B cell (primary cell): ENCODE measurements at regions not wholly inside any gene's neighbourhood (a gene's known extent, or its start where the extent isn't known, plus 50 kb on each side); places are given as distances from the start of the nearest gene placed in this dataset.

Source experiments
- ATAC-seq: fragments of 200-7000 bp; cut with Tn5 transposase; one replicate; pipeline ENCODE4 v1.10.0; 2021; ENCODE audit warnings: low read depth, mild to moderate bottlenecking, moderate number of reproducible peaks, moderate library complexity
- CTCF ChIA-PET: fragments of 350-600 bp; sonication (Branson Sonifier 250); formaldehyde crosslinking; loops from one replicate; lab custom pipeline; 2021; ENCODE audit warnings: antibody characterized with exemption, inconsistent platforms; lab: Charles Lee
- POLR2A ChIA-PET: fragments of 350-600 bp; sonication (Branson Sonifier 250); formaldehyde crosslinking; loops from one replicate; lab custom pipeline; 2021; ENCODE audit warnings: antibody characterized with exemption; lab: Charles Lee
- DNase-seq: peaks from one replicate; pipeline ENCODE4 v3.0.0; 2013
- H2AFZ ChIP-seq: 2 replicates; pipeline ENCODE4 v1.6.1; 2012; ENCODE audit warnings: mild to moderate bottlenecking, low read depth, low read length; ENCODE audit not compliant: insufficient read depth, poor library complexity, severe bottlenecking
- H3K27ac ChIP-seq, 2 donors: 1 replicate in 1 of 2; 2 replicates in 1 of 2; pipeline ENCODE4 v1.5.1; 2012 to 2013; ENCODE audit warnings: low read length in 2 of 2, mild to moderate bottlenecking in 2 of 2, moderate library complexity in 1 of 2
- H3K27me3 ChIP-seq, 4 experiments: fragments of 200-600 bp in 1 of 4; sonication (generic) in 1 of 4; replicated peaks in 1 of 4; 1 replicate in 2 of 4; 2 replicates in 2 of 4; pipeline versions ENCODE4 v1.6.1 to v1.7.0; 2013 to 2016; ENCODE audit warnings: low read length in 3 of 4, mild to moderate bottlenecking in 2 of 4, mixed read lengths in 1 of 4, moderate library complexity in 1 of 4; ENCODE audit not compliant: insufficient read depth in 4 of 4, control insufficient read depth in 3 of 4; ENCODE audit errors: control extremely low read depth in 1 of 4
- H3K36me3 ChIP-seq, 2 experiments: replicated peaks in 1 of 2; 1 replicate in 1 of 2; 2 replicates in 1 of 2; pipeline versions ENCODE4 v1.6.1 to v1.7.1; 2013; ENCODE audit warnings: low read length in 1 of 2; ENCODE audit not compliant: insufficient read depth in 2 of 2, control insufficient read depth in 1 of 2; ENCODE audit errors: control extremely low read depth in 1 of 2, extremely low read depth in 1 of 2
- H3K4me1 ChIP-seq, 2 donors: fragments of 200-600 bp in 1 of 2; sonication (generic) in 1 of 2; 1 replicate in 1 of 2; 2 replicates in 1 of 2; pipeline versions ENCODE4 v1.5.1 to v1.6.1; 2013 to 2017; ENCODE audit warnings: low read length in 2 of 2; ENCODE audit not compliant: control insufficient read depth in 2 of 2, insufficient read depth in 2 of 2
- H3K4me2 ChIP-seq: replicated peaks from 2 replicates; pipeline ENCODE3; 2012; ENCODE audit warnings: mild to moderate bottlenecking, low read depth, low read length; ENCODE audit not compliant: poor library complexity, severe bottlenecking
- H3K4me3 ChIP-seq, 5 experiments: fragments of 200-600 bp in 1 of 5; sonication (generic) in 1 of 5; 1 replicate in 3 of 5; 2 replicates in 2 of 5; pipeline versions ENCODE4 v1.5.1 to v1.7.0; 2011 to 2016; ENCODE audit warnings: low read length in 4 of 5, mild to moderate bottlenecking in 4 of 5, low read depth in 2 of 5, control low read depth in 1 of 5, moderate library complexity in 1 of 5; ENCODE audit not compliant: insufficient read depth in 1 of 5; ENCODE audit errors: control extremely low read depth in 1 of 5, extremely low read depth in 1 of 5
- H3K79me2 ChIP-seq: fragments of 200-600 bp; sonication (generic); one replicate; pipeline ENCODE4 v1.6.0; 2016; ENCODE audit warnings: low read length; ENCODE audit not compliant: control insufficient read depth, insufficient read depth
- H3K9ac ChIP-seq: fragments of 200-600 bp; sonication (generic); 2 replicates; pipeline ENCODE4 v1.6.1; 2017; ENCODE audit warnings: mild to moderate bottlenecking, low read length, moderate library complexity
- H3K9me3 ChIP-seq, 3 donors: one replicate each; pipeline versions ENCODE4 v1.6.1 to v1.7.1; 2013; ENCODE audit warnings: low read length in 2 of 3; ENCODE audit not compliant: control insufficient read depth in 2 of 3, insufficient read depth in 1 of 3; ENCODE audit errors: control extremely low read depth in 1 of 3
- H4K20me1 ChIP-seq: 2 replicates; pipeline ENCODE4 v1.6.0; 2012; ENCODE audit warnings: mild to moderate bottlenecking, low read length; ENCODE audit not compliant: insufficient read depth, control insufficient read depth, poor library complexity, severe bottlenecking
- H3K27ac Mint-ChIP-seq: one replicate; pipeline ENCODE4 v1.8.0; 2021; ENCODE audit warnings: mixed read lengths
- H3K27me3 Mint-ChIP-seq: one replicate; pipeline ENCODE4 v1.8.0; 2021; ENCODE audit warnings: mixed read lengths
- H3K4me1 Mint-ChIP-seq: one replicate; pipeline ENCODE4 v1.8.0; 2021; ENCODE audit warnings: mixed read lengths
- H3K4me3 Mint-ChIP-seq: one replicate; pipeline ENCODE4 v1.8.0; 2021; ENCODE audit warnings: mixed read lengths
- H3K9me3 Mint-ChIP-seq: one replicate; pipeline ENCODE4 v1.8.0; 2022; ENCODE audit warnings: mixed read lengths; ENCODE audit not compliant: insufficient read depth
- EZH2 ChIP-seq: IDR thresholded peaks from 2 replicates; pipeline ENCODE4 v1.6.1; 2012; ENCODE audit warnings: borderline replicate concordance, low read depth, mild to moderate bottlenecking, moderate library complexity, low read length; ENCODE audit not compliant: insufficient read depth, poor library complexity, severe bottlenecking
- WGBS: methylation state at CpG from one replicate; pipeline ENCODE4 v1.1.5; 2013; ENCODE audit warnings: missing lambda C conversion rate; ENCODE audit not compliant: insufficient coverage; 5-methylcytosine and 5-hydroxymethylcytosine counted together
- intact Hi-C: fragments of 100-400 bp; cut with micrococcal nuclease; formaldehyde crosslinking; loops from one replicate; pipeline ENCODE4 v1.10.0; 2022
- TF ChIP-seq, protein P1 (sequence below): fragments of 200-600 bp; IDR thresholded peaks from one replicate; pipeline ENCODE4 v1.8.0; 2022; ENCODE audit warnings: antibody characterized with exemption, mild to moderate bottlenecking

DNA sequence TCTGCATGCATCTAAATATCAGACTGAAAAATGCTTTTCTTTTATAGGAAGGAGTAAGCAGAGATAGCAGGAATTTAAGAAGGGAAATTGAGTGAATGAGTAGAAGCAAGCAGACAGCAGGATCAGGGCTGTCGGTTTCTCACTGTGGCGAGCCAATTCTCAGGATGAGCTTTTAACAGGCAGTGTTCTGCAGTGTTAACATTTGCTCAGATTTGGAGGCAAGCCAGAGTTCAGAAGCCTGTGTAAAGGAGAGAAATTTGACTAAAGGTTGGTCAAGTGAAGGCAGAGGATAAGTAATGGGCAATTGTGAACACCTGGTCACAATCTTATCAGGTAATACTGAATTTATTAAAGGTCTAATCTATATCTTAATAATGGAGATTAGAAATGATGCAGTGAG lies 133.3 kb upstream of the MAGEB16 start:
- no peaks in the 10 kb centered on the region for H3K9me3 Mint-ChIP-seq
- H2AFZ ChIP-seq, result no peak overlapping the region
- no peak overlapping the region for H3K27ac ChIP-seq
- H3K27me3 ChIP-seq, result no peaks in the 10 kb centered on the region
- ChIA-PET CTCF (no interaction called here), POLR2A (no interaction called here)
- no CpG with 5 or more reads among the region's 2 CpGs for WGBS
- no peak for TF ChIP-seq EZH2
- TF ChIP-seq, protein P1, sequence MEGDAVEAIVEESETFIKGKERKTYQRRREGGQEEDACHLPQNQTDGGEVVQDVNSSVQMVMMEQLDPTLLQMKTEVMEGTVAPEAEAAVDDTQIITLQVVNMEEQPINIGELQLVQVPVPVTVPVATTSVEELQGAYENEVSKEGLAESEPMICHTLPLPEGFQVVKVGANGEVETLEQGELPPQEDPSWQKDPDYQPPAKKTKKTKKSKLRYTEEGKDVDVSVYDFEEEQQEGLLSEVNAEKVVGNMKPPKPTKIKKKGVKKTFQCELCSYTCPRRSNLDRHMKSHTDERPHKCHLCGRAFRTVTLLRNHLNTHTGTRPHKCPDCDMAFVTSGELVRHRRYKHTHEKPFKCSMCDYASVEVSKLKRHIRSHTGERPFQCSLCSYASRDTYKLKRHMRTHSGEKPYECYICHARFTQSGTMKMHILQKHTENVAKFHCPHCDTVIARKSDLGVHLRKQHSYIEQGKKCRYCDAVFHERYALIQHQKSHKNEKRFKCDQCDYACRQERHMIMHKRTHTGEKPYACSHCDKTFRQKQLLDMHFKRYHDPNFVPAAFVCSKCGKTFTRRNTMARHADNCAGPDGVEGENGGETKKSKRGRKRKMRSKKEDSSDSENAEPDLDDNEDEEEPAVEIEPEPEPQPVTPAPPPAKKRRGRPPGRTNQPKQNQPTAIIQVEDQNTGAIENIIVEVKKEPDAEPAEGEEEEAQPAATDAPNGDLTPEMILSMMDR, result no peak
- no peaks in the 10 kb centered on the region for H3K27me3 Mint-ChIP-seq
- ATAC-seq, result no peak
- H3K4me1 ChIP-seq, result no peaks in the 10 kb centered on the region
- no peak overlapping the region for H3K4me2 ChIP-seq
- DNase-seq, result no peak
- no peak overlapping the region for H3K27ac Mint-ChIP-seq
- H3K9me3 ChIP-seq, result no peaks in the 10 kb centered on the region
- no peaks in the 10 kb centered on the region for H4K20me1 ChIP-seq
- no peaks in the 10 kb centered on the region for H3K79me2 ChIP-seq
- H3K9ac ChIP-seq, result no peak overlapping the region
- intact Hi-C loops, result no loop called here
- H3K4me3 ChIP-seq, result no peak overlapping the region
- no peak overlapping the region for H3K4me3 Mint-ChIP-seq
- no peaks in the 10 kb centered on the region for H3K36me3 ChIP-seq
- H3K4me1 Mint-ChIP-seq, result no peaks in the 10 kb centered on the region

DNA sequence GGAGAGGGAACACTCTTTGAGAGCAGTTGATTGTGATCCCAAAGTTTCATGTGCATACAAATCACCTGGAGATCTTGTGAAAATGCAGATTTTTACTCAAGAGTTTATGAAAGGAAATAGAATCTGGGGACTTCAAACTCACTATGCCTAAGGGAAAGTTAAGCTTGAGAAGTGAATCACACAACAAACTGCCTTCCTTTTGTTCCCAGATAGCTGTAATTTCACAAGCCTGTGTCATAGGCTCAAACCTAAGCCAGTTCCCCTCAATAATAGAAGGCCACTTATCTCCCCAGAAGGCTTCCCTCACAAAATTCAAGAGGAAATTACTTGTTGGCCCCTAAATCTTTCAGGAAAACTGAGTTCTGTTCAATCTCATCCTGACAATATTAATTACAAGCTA lies 132.8 kb upstream of the MAGEB16 start:
- no peaks in the 10 kb centered on the region for H3K36me3 ChIP-seq
- no peak overlapping the region for H3K27ac ChIP-seq
- H3K4me2 ChIP-seq, result no peak overlapping the region
- no peaks in the 10 kb centered on the region for H4K20me1 ChIP-seq
- Mint-ChIP-seq H3K4me3 (no peak overlapping the region), H3K27ac (no peak overlapping the region), H3K27me3 (no peaks in the 10 kb centered on the region), H3K9me3 (no peaks in the 10 kb centered on the region), H3K4me1 (no peaks in the 10 kb centered on the region)
- POLR2A ChIA-PET, result no interaction called here
- DNase-seq (no peak), ATAC-seq (no peak)
- H3K79me2 ChIP-seq, result no peaks in the 10 kb centered on the region
- TF ChIP-seq EZH2, result no peak
- TF ChIP-seq, protein P1, result no peak
- H3K4me3 ChIP-seq, result no peak overlapping the region
- no peak overlapping the region for H3K9ac ChIP-seq
- no peak overlapping the region for H2AFZ ChIP-seq
- H3K27me3 ChIP-seq, result no peaks in the 10 kb centered on the region
- CTCF ChIA-PET, result no interaction called here
- intact Hi-C loops, result no loop called here
- H3K4me1 ChIP-seq, result no peaks in the 10 kb centered on the region
- H3K9me3 ChIP-seq, result no peaks in the 10 kb centered on the region
